GM21619 (cell line): ENCODE measurements at regions not wholly inside any gene's neighbourhood (a gene's known extent, or its start where the extent isn't known, plus 50 kb on each side); places are given as distances from the start of the nearest gene placed in this dataset.

Experiments used
- ATAC-seq: cut with Tn5 transposase; IDR thresholded peaks from one replicate; pipeline ENCODE4 v1.9.1; 2021; ENCODE audit not compliant: unreplicated experiment

GRCh38 chr1:96634883-96635282 is 86.7 kb upstream of the PTBP2 start:
- no peak for ATAC-seq

- no peak for ATAC-seq
Measured at GRCh38 chr1:96641282-96641681, 80.3 kb upstream of the PTBP2 start.

DNA sequence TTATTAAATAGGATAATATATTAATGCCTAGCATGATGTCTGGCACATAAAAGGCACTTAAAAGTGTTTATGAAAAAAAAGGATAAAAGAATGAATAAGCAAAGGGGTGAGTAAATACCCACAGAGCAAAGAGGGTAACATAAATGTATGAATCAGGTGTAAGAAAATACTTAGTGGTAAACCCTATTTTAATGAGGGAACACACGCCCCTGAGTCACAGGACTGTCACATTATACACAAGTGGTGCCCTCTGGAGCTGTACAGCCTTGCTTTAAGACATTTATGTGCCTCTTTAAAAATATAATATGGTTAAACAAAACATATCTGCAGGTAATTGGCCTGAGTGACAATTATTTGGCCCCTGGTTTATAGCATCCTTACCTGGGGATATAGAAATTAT is 78.1 kb upstream of the PTBP2 start:
- no peak for ATAC-seq

DNA sequence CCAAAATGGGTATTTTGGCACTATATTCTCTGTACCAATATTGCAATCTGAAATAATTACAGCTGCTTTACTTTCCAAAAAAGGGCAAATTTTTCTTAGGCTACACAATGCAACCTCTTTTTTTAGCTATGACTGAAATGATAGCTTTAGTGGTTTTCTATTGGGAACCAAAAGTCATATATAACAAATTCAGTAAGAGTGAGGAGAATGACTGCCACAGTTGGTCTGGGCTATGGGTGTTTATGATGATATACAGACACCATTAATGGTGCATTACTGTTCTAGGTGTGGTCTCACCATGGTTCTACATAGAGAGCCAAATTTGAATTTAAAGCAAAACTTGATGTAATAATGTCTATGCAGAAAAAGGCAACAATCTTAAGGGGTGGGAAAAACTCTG is 72.3 kb upstream of the PTBP2 start:
- peak; percentile 68 for ATAC-seq

GRCh38 chr1:96651517-96651916 is 70.1 kb upstream of the PTBP2 start:
- ATAC-seq = no peak

DNA sequence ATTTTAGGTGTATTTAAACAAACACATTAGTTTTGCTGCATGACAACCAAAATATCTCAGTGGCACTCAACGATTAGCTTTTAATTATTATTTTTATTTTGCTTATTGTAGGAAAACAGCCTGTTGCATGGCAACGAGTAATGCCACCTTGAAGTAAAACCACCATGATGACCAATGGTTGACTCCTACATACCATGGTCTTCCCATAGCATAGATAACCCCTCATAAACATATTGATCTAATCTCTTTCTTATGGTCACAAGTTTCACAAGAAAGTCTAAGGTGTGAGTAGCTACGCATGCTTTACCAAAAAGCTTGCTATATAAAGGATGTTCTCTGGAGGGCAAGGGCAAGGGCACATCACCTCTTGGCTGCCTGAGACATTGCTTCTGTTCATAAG is 61.5 kb upstream of the PTBP2 start:
- no peak for ATAC-seq

GRCh38 chr1:96660503-96660902 is 61.1 kb upstream of the PTBP2 start:
- no peak for ATAC-seq
